WI38 (cell line): ENCODE measurements at regions not wholly inside any gene's neighbourhood (a gene's known extent, or its start where the extent isn't known, plus 50 kb on each side); places are given as distances from the start of the nearest gene placed in this dataset.

ENCODE experiments used
- H3K4me3 ChIP-seq: 2 replicates; pipeline ENCODE4 v1.5.1; 2011; ENCODE audit warnings: low read depth, mild to moderate bottlenecking, control low read depth, low read length
- TF ChIP-seq, protein P1 (sequence below): IDR thresholded peaks from 2 replicates; pipeline ENCODE4 v1.5.1; 2012; ENCODE audit warnings: low read depth, mild to moderate bottlenecking, control low read depth, low read length

DNA sequence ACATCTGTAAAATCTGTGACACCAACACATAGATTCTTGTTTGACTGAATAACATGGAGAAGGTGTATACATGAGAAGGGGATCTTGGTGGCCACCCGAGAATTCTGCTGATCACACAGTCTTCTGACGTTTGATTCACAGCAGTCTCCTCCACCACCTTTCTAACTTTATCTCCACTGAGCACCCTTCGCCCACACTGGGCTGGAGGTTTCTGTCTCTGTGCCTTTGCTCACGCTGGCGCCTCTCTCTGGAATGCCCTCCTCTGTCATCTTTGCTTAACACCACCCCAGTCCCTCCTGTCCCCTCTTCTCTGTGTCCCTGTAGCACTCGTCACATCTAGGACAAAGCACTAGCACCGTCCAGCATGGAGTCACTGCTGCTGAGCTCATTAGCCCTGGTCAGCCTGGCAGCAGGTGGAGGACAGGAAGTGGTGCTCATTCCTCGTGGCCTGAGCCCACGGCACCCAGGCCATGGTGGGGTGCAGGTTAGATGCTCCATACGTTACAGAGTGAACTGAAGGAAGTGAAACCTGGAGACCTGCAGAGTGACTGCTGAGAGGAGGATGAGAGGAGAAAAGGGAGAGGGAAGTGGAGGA, 384.6 kb downstream of the UQCRFS1 start:
- TF ChIP-seq, protein P1, sequence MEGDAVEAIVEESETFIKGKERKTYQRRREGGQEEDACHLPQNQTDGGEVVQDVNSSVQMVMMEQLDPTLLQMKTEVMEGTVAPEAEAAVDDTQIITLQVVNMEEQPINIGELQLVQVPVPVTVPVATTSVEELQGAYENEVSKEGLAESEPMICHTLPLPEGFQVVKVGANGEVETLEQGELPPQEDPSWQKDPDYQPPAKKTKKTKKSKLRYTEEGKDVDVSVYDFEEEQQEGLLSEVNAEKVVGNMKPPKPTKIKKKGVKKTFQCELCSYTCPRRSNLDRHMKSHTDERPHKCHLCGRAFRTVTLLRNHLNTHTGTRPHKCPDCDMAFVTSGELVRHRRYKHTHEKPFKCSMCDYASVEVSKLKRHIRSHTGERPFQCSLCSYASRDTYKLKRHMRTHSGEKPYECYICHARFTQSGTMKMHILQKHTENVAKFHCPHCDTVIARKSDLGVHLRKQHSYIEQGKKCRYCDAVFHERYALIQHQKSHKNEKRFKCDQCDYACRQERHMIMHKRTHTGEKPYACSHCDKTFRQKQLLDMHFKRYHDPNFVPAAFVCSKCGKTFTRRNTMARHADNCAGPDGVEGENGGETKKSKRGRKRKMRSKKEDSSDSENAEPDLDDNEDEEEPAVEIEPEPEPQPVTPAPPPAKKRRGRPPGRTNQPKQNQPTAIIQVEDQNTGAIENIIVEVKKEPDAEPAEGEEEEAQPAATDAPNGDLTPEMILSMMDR: no peak
- H3K4me3 ChIP-seq: no peak overlapping the region

GRCh38 chr19:28827382-28827781, 385.6 kb downstream of the UQCRFS1 start:
- H3K4me3 ChIP-seq: no peak overlapping the region
- TF ChIP-seq, protein P1: no peak

DNA sequence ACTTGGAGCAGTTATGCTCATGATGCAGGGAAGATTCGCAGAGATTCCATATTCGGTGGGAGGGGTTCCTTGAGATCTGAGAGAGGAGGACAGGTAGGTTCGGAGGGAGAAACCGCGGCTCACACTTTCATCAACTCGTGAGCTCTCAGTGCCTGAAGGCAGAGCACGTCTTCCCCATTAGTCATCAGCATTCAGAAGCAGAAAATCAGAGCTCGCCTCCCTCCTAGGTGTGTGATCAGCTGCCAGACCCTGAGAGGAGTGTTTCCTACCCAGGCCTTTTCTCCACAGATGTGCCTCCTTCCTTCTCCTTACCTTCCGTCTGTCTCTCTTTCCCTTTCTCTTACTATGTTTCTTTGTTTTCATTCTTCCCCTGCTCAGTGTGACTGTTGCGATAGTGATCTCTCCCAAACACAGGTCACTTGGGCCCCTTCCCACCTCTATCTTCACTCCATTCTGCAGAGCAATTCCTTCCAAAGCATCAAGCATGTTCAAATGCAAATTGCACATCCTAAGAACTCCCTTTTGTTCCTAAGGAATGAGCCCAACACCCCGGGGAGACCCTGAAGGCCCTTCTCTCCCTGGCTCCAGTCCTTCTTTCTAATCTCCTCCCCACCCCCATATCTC, 389.5 kb downstream of the UQCRFS1 start:
- TF ChIP-seq, protein P1: no peak
- H3K4me3 ChIP-seq: no peak overlapping the region

- H3K4me3 ChIP-seq: no peak overlapping the region
- TF ChIP-seq, protein P1: no peak
Observed at GRCh38 chr19:28820289-28820688, 392.7 kb downstream of the UQCRFS1 start.

GRCh38 chr19:28815257-28815656, 397.7 kb downstream of the UQCRFS1 start:
- TF ChIP-seq, protein P1: no peak
- H3K4me3 ChIP-seq: no peak overlapping the region

GRCh38 chr19:28794301-28794700, 418.6 kb downstream of the UQCRFS1 start:
- H3K4me3 ChIP-seq: no peak overlapping the region
- TF ChIP-seq, protein P1: no peak

DNA sequence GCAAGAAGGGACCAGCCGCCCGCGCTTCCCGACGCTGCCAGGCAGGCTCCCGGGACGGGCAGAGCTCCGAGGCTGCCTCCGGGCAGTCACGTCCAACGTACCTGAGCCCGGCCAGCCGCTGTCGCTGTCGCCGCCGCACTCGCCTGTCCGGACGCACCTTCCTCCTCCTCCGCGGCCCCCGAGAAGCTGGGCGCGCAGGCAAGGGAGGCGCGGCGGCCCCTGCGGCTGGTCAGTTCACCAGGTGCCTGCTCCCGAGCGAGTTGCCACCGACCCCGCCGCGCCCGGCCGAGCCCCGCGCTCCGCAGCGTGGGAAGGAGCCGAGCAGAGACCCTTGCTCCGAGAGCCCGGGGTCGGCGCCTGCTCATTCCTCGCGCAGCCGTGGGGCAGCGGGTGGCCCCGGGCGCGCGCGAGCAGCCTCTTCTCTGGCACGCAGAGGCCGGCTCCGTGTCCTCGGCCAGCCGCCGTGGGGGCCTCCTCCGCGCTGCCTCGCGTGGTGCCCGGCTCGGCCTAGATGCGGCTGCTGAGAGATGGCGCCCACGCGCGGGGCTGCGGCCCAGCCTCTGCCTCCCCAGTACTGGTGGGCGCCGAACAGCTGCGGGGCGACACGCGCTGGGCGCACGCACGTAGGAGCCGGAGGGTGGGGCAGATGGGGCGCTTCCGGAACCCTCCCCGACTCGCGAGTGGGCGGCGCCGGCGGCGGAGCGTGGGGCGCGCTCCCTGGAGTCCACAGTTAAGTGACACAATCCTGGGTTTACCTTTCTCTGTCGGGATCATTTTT, 419.4 kb downstream of the UQCRFS1 start:
- TF ChIP-seq, protein P1: no peak

More for the DNA sequence above, 419.4 kb downstream of the UQCRFS1 start:
- H3K4me3 ChIP-seq: no peak overlapping the region
